SH-SY5Y (cell line): ENCODE measurements at regions not wholly inside any gene's neighbourhood (a gene's known extent, or its start where the extent isn't known, plus 50 kb on each side); places are given as distances from the start of the nearest gene placed in this dataset.

Experiments
- GATA2 ChIP-seq: IDR thresholded peaks from 2 replicates; pipeline ENCODE4 v1.6.1; 2011; ENCODE audit warnings: mild to moderate bottlenecking, low read depth, low read length
- GATA3 ChIP-seq: IDR thresholded peaks from 2 replicates; pipeline ENCODE4 v1.6.1; 2011; ENCODE audit warnings: low read depth, mild to moderate bottlenecking, low read length, moderate library complexity

DNA sequence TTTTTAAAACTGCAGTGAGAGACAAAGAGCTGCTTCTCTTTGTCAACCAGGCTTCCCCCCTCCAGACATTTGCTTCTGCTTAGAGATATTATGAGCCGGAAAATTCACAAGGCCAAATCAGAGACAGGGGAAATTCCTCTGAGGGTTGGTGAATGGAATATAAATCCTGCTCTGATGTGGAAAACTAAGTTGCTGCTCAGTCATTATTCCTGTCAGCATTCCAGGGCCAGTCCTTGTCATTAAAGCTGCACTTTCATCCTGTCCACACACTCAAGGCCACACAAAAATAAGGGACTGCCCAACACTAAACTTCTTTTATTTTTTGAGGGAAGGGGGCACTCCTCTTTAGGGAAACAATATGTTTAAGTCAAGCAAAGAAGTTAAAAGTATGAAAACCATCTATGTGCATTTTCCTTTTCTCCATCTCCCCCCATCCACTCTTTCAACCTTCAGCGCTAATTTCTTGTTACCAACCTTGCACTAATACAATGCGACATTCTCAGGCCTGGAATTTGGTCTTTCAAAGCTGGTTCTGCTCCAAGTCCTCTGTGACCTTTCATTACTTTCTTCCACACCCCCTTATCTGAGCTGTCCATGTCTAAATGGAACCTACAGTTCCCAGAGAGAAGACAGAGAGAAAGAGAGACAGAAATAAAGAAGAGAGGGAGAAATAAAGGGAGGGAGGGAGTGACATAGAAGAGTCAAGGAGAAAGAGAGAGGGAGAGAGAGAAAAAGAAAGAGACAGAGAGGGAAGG lies 118.9 kb upstream of the S1PR3 start:
- no peak for TF ChIP-seq GATA3
- TF ChIP-seq GATA2 = no peak
